ENCODE measurements at regions not wholly inside any gene's neighbourhood (a gene's known extent, or its start where the extent isn't known, plus 50 kb on each side); places are given as distances from the start of the nearest gene placed in this dataset.

- no peak for TF ChIP-seq CHD7 (IDR thresholded peaks at IDR 0.05; ENCODE audit: insufficient replicate concordance, low read length)
These were observed 251.3 kb downstream of the ANKRD60 start (continued) for GRCh38 chr20:57977141-57977540.

Data from H1 (cell line).